HepG2 (cell line): ENCODE measurements at regions not wholly inside any gene's neighbourhood (a gene's known extent, or its start where the extent isn't known, plus 50 kb on each side); places are given as distances from the start of the nearest gene placed in this dataset.

Source experiments
- ATAC-seq: fragments of 200-7000 bp; cut with Tn5 transposase; 3 replicates; pipeline ENCODE4 v1.9.1; 2020; ENCODE audit warnings: mild to moderate bottlenecking, moderate library complexity
- BruUV-seq: library from RNA; stranded (reverse); fragments of 400-500 nt; replicated peaks from 2 replicates; lab custom pipeline; 2021; lab: Mats Ljungman, UMichigan
- CTCF ChIA-PET: fragments of 300-600 bp; formaldehyde crosslinking; extraction: SDS; loops from one replicate; lab custom pipeline; 2021; ENCODE audit warnings: low total read pairs, inconsistent platforms, low intra/inter-chr PET ratio; lab: Yijun Ruan, JAX
- POLR2A ChIA-PET: fragments of 350-600 bp; sonication (Branson Sonifier 250); formaldehyde crosslinking; loops from one replicate; lab custom pipeline; 2020; ENCODE audit warnings: antibody characterized with exemption, inconsistent platforms; lab: Yijun Ruan, JAX
- DNase-seq: peaks from one replicate; pipeline ENCODE4 v3.0.0-alpha.2; 2015; ENCODE audit warnings: low spot score
- FAIRE-seq: peaks from 3 replicates; lab custom pipeline; 2011; peaks lifted over from hg19 to GRCh38; lab: Jason Lieb, UNC
- H2AFZ ChIP-seq: one replicate; pipeline ENCODE4 v1.6.1; 2011; ENCODE audit warnings: low read length, inconsistent platforms
- H3K27ac ChIP-seq: fragments of 300-600 bp; 3 replicates; pipeline ENCODE4 v1.8.0; 2011; ENCODE audit warnings: mixed run types, mild to moderate bottlenecking, mixed read lengths, low read length, inconsistent platforms; ENCODE audit not compliant: insufficient read depth; ENCODE audit errors: extremely low read length
- H3K27me3 ChIP-seq, 2 experiments: fragments of 200-600 bp in 1 of 2; 2 replicates in 1 of 2; 3 replicates in 1 of 2; pipeline versions ENCODE4 v1.6.0 to v1.8.0; 2011; ENCODE audit warnings: low read length in 2 of 2, mild to moderate bottlenecking in 2 of 2, moderate library complexity in 2 of 2, inconsistent platforms in 1 of 2; ENCODE audit not compliant: insufficient read depth in 2 of 2, control insufficient read depth in 1 of 2
- H3K36me3 ChIP-seq, 2 experiments: fragments of 200-600 bp in 1 of 2; replicated peaks in 1 of 2; 2 replicates in 1 of 2; 3 replicates in 1 of 2; pipeline versions ENCODE4 v1.5.1 to v1.8.0; 2011; ENCODE audit warnings: low read length in 2 of 2, inconsistent platforms in 1 of 2; ENCODE audit not compliant: insufficient read depth in 2 of 2, control insufficient read depth in 1 of 2
- H3K4me1 ChIP-seq: 2 replicates; pipeline ENCODE4 v1.5.1; 2012; ENCODE audit warnings: low read length, inconsistent platforms; ENCODE audit not compliant: insufficient read depth
- H3K4me2 ChIP-seq: 2 replicates; pipeline ENCODE4 v1.6.0; 2011; ENCODE audit warnings: low read depth, low read length, inconsistent platforms
- H3K4me3 ChIP-seq, 3 experiments: fragments of 200-600 bp in 1 of 3; sonication (generic), shearing (Covaris generic) in 1 of 3; replicated peaks in 1 of 3; 2 replicates each; pipeline ENCODE4 v1.5.1; 2011 to 2016; ENCODE audit warnings: low read length in 3 of 3, inconsistent platforms in 2 of 3, low read depth in 2 of 3, mild to moderate bottlenecking in 2 of 3, control low read depth in 1 of 3, mixed read lengths in 1 of 3; ENCODE audit not compliant: insufficient read depth in 1 of 3
- H3K79me2 ChIP-seq: one replicate; pipeline ENCODE4 v1.6.1; 2011; ENCODE audit warnings: low read length, inconsistent platforms; ENCODE audit not compliant: insufficient read depth
- H3K9ac ChIP-seq: 2 replicates; pipeline ENCODE4 v1.6.0; 2011; ENCODE audit warnings: mild to moderate bottlenecking, low read depth, low read length, inconsistent platforms; ENCODE audit not compliant: insufficient read depth
- H3K9me3 ChIP-seq: 2 replicates; pipeline ENCODE4 v1.5.1; 2012; ENCODE audit warnings: mild to moderate bottlenecking, low read length
- H4K20me1 ChIP-seq: 2 replicates; pipeline ENCODE4 v1.6.0; 2011; ENCODE audit warnings: inconsistent platforms, mild to moderate bottlenecking, low read length, moderate library complexity; ENCODE audit not compliant: insufficient read depth
- FOXA3 ChIP-seq: IDR thresholded peaks from 2 replicates; pipeline ENCODE4 v1.6.1; 2016; ENCODE audit warnings: missing genetic modification reagents, missing compliant biosample characterization
- GABPB1 ChIP-seq: IDR thresholded peaks from 2 replicates; pipeline ENCODE4 v1.6.1; 2016; ENCODE audit warnings: mild to moderate bottlenecking, missing genetic modification reagents, moderate library complexity, missing compliant biosample characterization
- GATA4 ChIP-seq: sonication (generic); IDR thresholded peaks from 2 replicates; pipeline ENCODE4 v1.6.1; 2016; ENCODE audit warnings: antibody characterized with exemption, low read depth, borderline replicate concordance
- MAFG ChIP-seq: sonication (generic); formaldehyde crosslinking; IDR thresholded peaks from 2 replicates; pipeline ENCODE4 v1.5.1; 2020; ENCODE audit warnings: mild to moderate bottlenecking, missing genetic modification reagents
- NFE2 ChIP-seq: sonication (generic); formaldehyde crosslinking; IDR thresholded peaks from 2 replicates; pipeline ENCODE4 v1.4.0; 2020; ENCODE audit warnings: missing genetic modification reagents
- TEAD3 ChIP-seq: optimal IDR thresholded peaks from 2 replicates; pipeline ENCODE3; 2016; ENCODE audit warnings: borderline replicate concordance
- THYN1 ChIP-seq: sonication (generic); formaldehyde crosslinking; IDR thresholded peaks from 2 replicates; pipeline ENCODE4 v1.8.1; 2023; ENCODE audit warnings: low read depth, mild to moderate bottlenecking, moderate library complexity, missing genetic modification reagents, borderline replicate concordance
- ZMYM4 ChIP-seq: sonication (generic); formaldehyde crosslinking; IDR thresholded peaks from 2 replicates; pipeline ENCODE4 v1.8.1; 2023; ENCODE audit warnings: mild to moderate bottlenecking, missing genetic modification reagents
- ZNF138 ChIP-seq: sonication (generic); formaldehyde crosslinking; IDR thresholded peaks from 2 replicates; pipeline ENCODE4 v1.5.0; 2020; ENCODE audit warnings: mild to moderate bottlenecking, low read depth, missing genetic modification reagents
- ZNF383 ChIP-seq: sonication (generic); formaldehyde crosslinking; IDR thresholded peaks from 2 replicates; pipeline ENCODE4 v1.4.0; 2020; ENCODE audit warnings: missing genetic modification reagents, mild to moderate bottlenecking, borderline replicate concordance
- ZNF839 ChIP-seq: sonication (generic); formaldehyde crosslinking; IDR thresholded peaks from 2 replicates; pipeline ENCODE4 v1.4.0; 2020; ENCODE audit warnings: missing genetic modification reagents, mild to moderate bottlenecking, borderline replicate concordance
- ZSCAN30 ChIP-seq: sonication (generic); formaldehyde crosslinking; IDR thresholded peaks from 2 replicates; pipeline ENCODE4 v1.5.0; 2020; ENCODE audit warnings: mild to moderate bottlenecking, missing genetic modification reagents
- WGBS: methylation state at CpG from one replicate; pipeline ENCODE4 v1.1.6; 2017; ENCODE audit warnings: low lambda C conversion rate; 5-methylcytosine and 5-hydroxymethylcytosine counted together
- in situ Hi-C: cut with HindIII; loops from 2 replicates; pipeline ENCODE4 v1.10.0; 2017; ENCODE audit warnings: low pct_unique_long_range_greater_than_20kb; ENCODE audit not compliant: extremely low pct_ligation_motif_present
- intact Hi-C: fragments of 100-400 bp; cut with micrococcal nuclease; formaldehyde crosslinking; loops from one replicate; pipeline ENCODE4 v1.10.0; 2022; ENCODE audit not compliant: unreplicated experiment
- TF ChIP-seq, protein P1 (sequence below): sonication (generic); formaldehyde crosslinking; IDR thresholded peaks from 2 replicates; pipeline ENCODE4 v1.8.1; 2022; ENCODE audit warnings: low read depth, mild to moderate bottlenecking, missing genetic modification reagents

DNA sequence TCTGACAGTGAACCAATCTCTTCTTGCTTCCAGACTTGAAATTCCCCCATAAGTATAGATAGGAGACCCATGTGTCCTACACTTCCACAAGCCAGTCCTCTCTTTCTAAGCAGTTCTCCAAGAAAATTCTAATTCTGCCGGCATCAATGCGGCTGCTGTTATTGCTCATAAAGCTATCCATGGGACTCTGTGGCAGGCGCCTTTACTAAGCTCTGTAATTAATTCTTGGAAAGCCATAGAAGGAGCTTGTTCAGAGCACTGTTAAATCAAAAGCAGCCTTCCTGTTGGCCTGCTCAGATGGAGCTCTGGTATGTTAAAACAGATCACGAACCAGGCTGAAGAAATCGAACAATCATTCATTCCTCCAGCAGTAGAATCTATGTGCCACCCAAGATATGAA, 244.3 kb upstream of the NFE2L3 start (continued):
- TF ChIP-seq THYN1 (CRISPR knock-in tag): no peak

GRCh38 chr7:25908154-25908949, 243.6 kb upstream of the NFE2L3 start:
- FAIRE-seq (no peak), ATAC-seq (no peak), DNase-seq (no peak)
- Histone ChIP-seq H3K4me1 (no peaks in the 10 kb centered on the region), H3K4me3 (no peak overlapping the region), H3K9me3 (no peaks in the 10 kb centered on the region), H4K20me1 (no peaks in the 10 kb centered on the region), H3K4me2 (no peak overlapping the region), H3K36me3 (no peaks in the 10 kb centered on the region), H3K27ac (no peak overlapping the region), H3K9ac (no peak overlapping the region), H3K27me3 (peaks cover 0 to 10% of the 10 kb centered on the region in 2 experiments; a peak in 2 of 5 replicates), H2AFZ (no peak overlapping the region), H3K79me2 (no peaks in the 10 kb centered on the region)
- WGBS: 84% methylated on average over 1 of the region's 1 CpG
- intact Hi-C loops (no loop called here), in situ Hi-C loops (no loop called here)
- BruUV-seq: no TSS peak
- CTCF ChIA-PET: no interaction called here
- POLR2A ChIA-PET: no interaction called here
- TF ChIP-seq GABPB1: no peak
- no peak for TF ChIP-seq ZMYM4 (CRISPR knock-in tag)
- no peak for TF ChIP-seq TEAD3 (CRISPR knock-in tag)

GRCh38 chr7:25911738-25912607, 240.0 kb upstream of the NFE2L3 start:
- ATAC-seq (no peak), DNase-seq (no peak), FAIRE-seq (no peak)
- Histone ChIP-seq H3K4me2 (no peak overlapping the region), H3K9ac (no peak overlapping the region), H3K36me3 (no peaks in the 10 kb centered on the region), H3K79me2 (no peaks in the 10 kb centered on the region), H3K27ac (no peak overlapping the region), H3K27me3 (peaks cover 0 to 12% of the 10 kb centered on the region in 2 experiments; a peak in 3 of 5 replicates), H3K4me3 (no peak overlapping the region), H3K9me3 (no peaks in the 10 kb centered on the region), H2AFZ (no peak overlapping the region), H4K20me1 (no peaks in the 10 kb centered on the region), H3K4me1 (no peaks in the 10 kb centered on the region)
- BruUV-seq: no TSS peak
- ChIA-PET POLR2A (no interaction called here), CTCF (no interaction called here)
- WGBS: 10% methylated on average over 7 of the region's 7 CpGs
- intact Hi-C loops (no loop called here), in situ Hi-C loops (no loop called here)
- TF ChIP-seq FOXA3 (CRISPR knock-in tag) (no peak), ZNF383 (CRISPR knock-in tag) (no peak), MAFG (CRISPR knock-in tag) (no peak), GATA4 (no peak), ZNF839 (CRISPR knock-in tag) (no peak), NFE2 (CRISPR knock-in tag) (no peak), ZNF138 (CRISPR knock-in tag) (no peak), ZSCAN30 (CRISPR knock-in tag) (no peak)
- TF ChIP-seq, protein P1, sequence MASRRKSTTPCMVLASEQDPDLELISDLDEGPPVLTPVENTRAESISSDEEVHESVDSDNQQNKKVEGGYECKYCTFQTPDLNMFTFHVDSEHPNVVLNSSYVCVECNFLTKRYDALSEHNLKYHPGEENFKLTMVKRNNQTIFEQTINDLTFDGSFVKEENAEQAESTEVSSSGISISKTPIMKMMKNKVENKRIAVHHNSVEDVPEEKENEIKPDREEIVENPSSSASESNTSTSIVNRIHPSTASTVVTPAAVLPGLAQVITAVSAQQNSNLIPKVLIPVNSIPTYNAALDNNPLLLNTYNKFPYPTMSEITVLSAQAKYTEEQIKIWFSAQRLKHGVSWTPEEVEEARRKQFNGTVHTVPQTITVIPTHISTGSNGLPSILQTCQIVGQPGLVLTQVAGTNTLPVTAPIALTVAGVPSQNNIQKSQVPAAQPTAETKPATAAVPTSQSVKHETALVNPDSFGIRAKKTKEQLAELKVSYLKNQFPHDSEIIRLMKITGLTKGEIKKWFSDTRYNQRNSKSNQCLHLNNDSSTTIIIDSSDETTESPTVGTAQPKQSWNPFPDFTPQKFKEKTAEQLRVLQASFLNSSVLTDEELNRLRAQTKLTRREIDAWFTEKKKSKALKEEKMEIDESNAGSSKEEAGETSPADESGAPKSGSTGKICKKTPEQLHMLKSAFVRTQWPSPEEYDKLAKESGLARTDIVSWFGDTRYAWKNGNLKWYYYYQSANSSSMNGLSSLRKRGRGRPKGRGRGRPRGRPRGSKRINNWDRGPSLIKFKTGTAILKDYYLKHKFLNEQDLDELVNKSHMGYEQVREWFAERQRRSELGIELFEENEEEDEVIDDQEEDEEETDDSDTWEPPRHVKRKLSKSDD: no peak
